H1 (cell line): ENCODE measurements at regions not wholly inside any gene's neighbourhood (a gene's known extent, or its start where the extent isn't known, plus 50 kb on each side); places are given as distances from the start of the nearest gene placed in this dataset.

ENCODE experiments used
- GTF2F1 ChIP-seq: IDR thresholded peaks from 2 replicates; pipeline ENCODE4 v1.6.1; 2012; ENCODE audit warnings: low read depth, low read length, improper control_type of control experiment, borderline replicate concordance

- TF ChIP-seq GTF2F1, result no peak
Measured at GRCh38 chr3:168611826-168612225, 516.1 kb upstream of the GOLIM4 start (continued).
